ENCODE measurements at regions not wholly inside any gene's neighbourhood (a gene's known extent, or its start where the extent isn't known, plus 50 kb on each side); places are given as distances from the start of the nearest gene placed in this dataset.

DNA sequence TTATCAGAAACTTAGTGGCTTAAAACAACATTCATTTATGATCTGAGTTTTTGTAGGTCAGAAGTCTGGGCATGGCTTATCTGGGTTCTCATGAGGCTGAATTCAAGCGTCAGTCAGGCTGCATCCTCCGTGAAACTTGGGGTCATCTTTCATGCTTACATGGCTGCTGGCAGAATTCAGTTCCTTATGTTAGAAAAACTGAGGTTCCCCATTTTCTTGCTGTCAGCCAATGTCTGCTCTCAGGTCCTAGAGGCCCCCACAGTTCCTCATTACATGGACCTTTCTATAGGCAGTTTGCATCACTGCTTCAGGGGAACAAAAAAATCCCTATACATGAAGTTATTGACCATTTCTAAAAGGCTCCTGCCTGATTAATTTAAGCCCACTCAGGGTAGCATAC lies 83.8 kb upstream of the NMUR2 start:
- TF ChIP-seq, protein P1, sequence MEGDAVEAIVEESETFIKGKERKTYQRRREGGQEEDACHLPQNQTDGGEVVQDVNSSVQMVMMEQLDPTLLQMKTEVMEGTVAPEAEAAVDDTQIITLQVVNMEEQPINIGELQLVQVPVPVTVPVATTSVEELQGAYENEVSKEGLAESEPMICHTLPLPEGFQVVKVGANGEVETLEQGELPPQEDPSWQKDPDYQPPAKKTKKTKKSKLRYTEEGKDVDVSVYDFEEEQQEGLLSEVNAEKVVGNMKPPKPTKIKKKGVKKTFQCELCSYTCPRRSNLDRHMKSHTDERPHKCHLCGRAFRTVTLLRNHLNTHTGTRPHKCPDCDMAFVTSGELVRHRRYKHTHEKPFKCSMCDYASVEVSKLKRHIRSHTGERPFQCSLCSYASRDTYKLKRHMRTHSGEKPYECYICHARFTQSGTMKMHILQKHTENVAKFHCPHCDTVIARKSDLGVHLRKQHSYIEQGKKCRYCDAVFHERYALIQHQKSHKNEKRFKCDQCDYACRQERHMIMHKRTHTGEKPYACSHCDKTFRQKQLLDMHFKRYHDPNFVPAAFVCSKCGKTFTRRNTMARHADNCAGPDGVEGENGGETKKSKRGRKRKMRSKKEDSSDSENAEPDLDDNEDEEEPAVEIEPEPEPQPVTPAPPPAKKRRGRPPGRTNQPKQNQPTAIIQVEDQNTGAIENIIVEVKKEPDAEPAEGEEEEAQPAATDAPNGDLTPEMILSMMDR (IDR thresholded peaks at IDR 0.05): no peak
- no peak for TF ChIP-seq POLR2A (IDR thresholded peaks at IDR 0.05)
- no peak for TF ChIP-seq POLR2AphosphoS5 (IDR thresholded peaks at IDR 0.05)

Data from sigmoid colon (tissue), 4 donors.